ENCODE measurements at regions not wholly inside any gene's neighbourhood (a gene's known extent, or its start where the extent isn't known, plus 50 kb on each side); places are given as distances from the start of the nearest gene placed in this dataset.

GRCh38 chr5:101390151-101390908 is 487.2 kb upstream of the ST8SIA4 start:
- no peak for TF ChIP-seq CTCF (IDR thresholded peaks at IDR 0.05)
- DNase-seq (ENCODE audit: low spot score) (no peak), ATAC-seq (ENCODE audit: low FRiP score) (no peak)

DNA sequence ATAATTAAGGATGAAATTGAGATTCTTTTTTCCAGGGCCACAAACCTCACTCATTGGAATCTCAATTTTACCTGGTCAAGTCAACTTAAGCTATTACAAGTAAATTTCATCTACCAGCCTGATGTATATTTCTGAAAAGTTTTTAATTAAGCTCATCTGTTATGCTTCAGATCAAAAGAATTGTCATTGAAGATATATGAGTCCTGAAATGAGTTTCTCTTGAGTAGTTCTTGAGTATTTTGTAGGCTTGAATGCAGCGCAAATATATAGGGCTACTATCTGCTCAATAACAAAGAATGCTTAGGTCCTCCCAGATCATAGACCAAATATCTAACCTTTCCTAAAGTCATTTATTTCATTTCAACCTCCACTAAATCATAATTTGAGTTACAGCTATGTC is 482.2 kb upstream of the ST8SIA4 start:
- DNase-seq (ENCODE audit: low spot score): no peak
- ATAC-seq (ENCODE audit: low FRiP score): no peak
- TF ChIP-seq CTCF (IDR thresholded peaks at IDR 0.05): no peak

- no peak for TF ChIP-seq CTCF (IDR thresholded peaks at IDR 0.05)
- DNase-seq (ENCODE audit: low spot score) (no peak), ATAC-seq (ENCODE audit: low FRiP score) (no peak)
Observed at GRCh38 chr5:101370181-101370580, 467.1 kb upstream of the ST8SIA4 start.

DNA sequence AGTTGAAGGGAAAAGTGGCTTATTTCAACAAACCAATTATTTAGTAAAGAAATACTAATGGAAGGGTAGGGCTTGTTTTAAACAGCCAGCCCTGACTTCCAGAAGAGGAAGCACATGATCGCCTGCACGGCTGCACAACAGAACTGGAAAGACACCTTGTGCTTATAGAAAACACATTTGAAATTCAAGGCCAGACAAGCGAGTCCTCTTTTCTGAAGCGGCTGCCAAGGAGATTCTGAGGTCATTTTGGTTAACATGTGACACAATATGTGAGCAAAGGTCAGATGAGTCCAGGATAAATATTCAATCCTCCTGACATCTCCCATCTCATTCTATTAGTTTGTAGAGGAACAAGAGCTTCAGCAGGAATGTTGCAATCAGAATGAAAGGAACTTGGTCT is 461.4 kb upstream of the ST8SIA4 start:
- DNase-seq (ENCODE audit: low spot score) (no peak), ATAC-seq (ENCODE audit: low FRiP score) (no peak)
- no peak for TF ChIP-seq CTCF (IDR thresholded peaks at IDR 0.05)

GRCh38 chr5:101362067-101362466 is 459.0 kb upstream of the ST8SIA4 start:
- ATAC-seq (ENCODE audit: low FRiP score) (no peak), DNase-seq (ENCODE audit: low spot score) (no peak)
- no peak for TF ChIP-seq CTCF (IDR thresholded peaks at IDR 0.05)

DNA sequence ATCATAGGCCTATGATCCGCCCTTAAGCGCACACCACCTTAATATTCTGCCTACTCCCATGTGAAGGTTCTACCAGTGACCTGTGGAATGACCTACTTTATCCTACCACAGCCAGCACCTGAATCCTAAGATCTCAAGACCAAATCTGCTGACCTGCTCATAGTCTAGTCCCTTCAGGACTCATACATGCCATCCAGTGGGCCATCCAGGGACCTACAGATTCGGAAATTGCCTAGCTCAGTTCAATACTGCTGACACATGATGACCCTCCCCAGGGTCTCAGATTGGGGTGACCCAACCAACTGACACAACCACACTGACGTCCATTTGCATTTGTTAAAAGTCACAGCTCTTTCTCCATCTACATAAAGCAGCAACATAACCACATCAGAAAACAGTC is 443.8 kb upstream of the ST8SIA4 start:
- TF ChIP-seq CTCF (IDR thresholded peaks at IDR 0.05): no peak
- ATAC-seq (ENCODE audit: low FRiP score): no peak
- DNase-seq (ENCODE audit: low spot score): no peak

GRCh38 chr5:101346447-101346846 is 443.4 kb upstream of the ST8SIA4 start:
- no peak for TF ChIP-seq CTCF (IDR thresholded peaks at IDR 0.05)
- ATAC-seq (ENCODE audit: low FRiP score) (no peak), DNase-seq (ENCODE audit: low spot score) (no peak)
